IMR-90 (cell line): ENCODE measurements at regions not wholly inside any gene's neighbourhood (a gene's known extent, or its start where the extent isn't known, plus 50 kb on each side); places are given as distances from the start of the nearest gene placed in this dataset.
A peak's percentile ranks its signal among the peaks of the same experiment; 100 is the strongest.

ENCODE experiments used
- ATAC-seq: fragments of 200-7000 bp; cut with Tn5 transposase; 2 replicates; pipeline ENCODE4 v1.9.1; 2020; ENCODE audit warnings: low read depth, mild to moderate bottlenecking, moderate library complexity
- BruUV-seq: library from RNA; stranded (reverse); fragments of 400-500 nt; replicated peaks from 2 replicates; lab custom pipeline; 2021; lab: Mats Ljungman, UMichigan
- CTCF ChIA-PET: fragments of 300-600 bp; formaldehyde crosslinking; extraction: SDS; loops from one replicate; lab custom pipeline; 2021; ENCODE audit warnings: antibody characterized with exemption; lab: Yijun Ruan, JAX
- POLR2A ChIA-PET: fragments of 300-600 bp; sonication (Branson Sonifier 250); formaldehyde crosslinking; loops from one replicate; lab custom pipeline; 2022; ENCODE audit warnings: antibody characterized with exemption; ENCODE audit not compliant: unreplicated experiment; lab: Charles Lee
- DNase-seq: peaks from one replicate; pipeline ENCODE4 v3.0.0; 2013
- H2AFZ ChIP-seq: replicated peaks from 2 replicates; pipeline ENCODE3; 2013; ENCODE audit warnings: low read length, mild to moderate bottlenecking; ENCODE audit not compliant: poor library complexity
- H2AK5ac ChIP-seq: 2 replicates; pipeline ENCODE4 v1.6.1; 2013; ENCODE audit warnings: low read depth, low read length, inconsistent platforms
- H2AK9ac ChIP-seq: replicated peaks from 2 replicates; pipeline ENCODE3; 2013; ENCODE audit warnings: mild to moderate bottlenecking, low read depth, low read length, moderate library complexity; ENCODE audit not compliant: poor library complexity
- H2BK120ac ChIP-seq: 2 replicates; pipeline ENCODE4 v1.6.1; 2013; ENCODE audit warnings: low read depth, low read length, inconsistent platforms
- H2BK15ac ChIP-seq: 3 replicates; pipeline ENCODE4 v1.6.1; 2013; ENCODE audit warnings: low read depth, low read length, inconsistent platforms
- H2BK20ac ChIP-seq: 2 replicates; pipeline ENCODE4 v1.6.1; 2013; ENCODE audit warnings: low read depth, mild to moderate bottlenecking, inconsistent platforms, low read length, moderate library complexity
- H2BK5ac ChIP-seq: 2 replicates; pipeline ENCODE4 v1.6.1; 2013; ENCODE audit warnings: mild to moderate bottlenecking, low read depth, low read length, inconsistent platforms; ENCODE audit not compliant: poor library complexity, severe bottlenecking
- H3K14ac ChIP-seq: replicated peaks from 2 replicates; pipeline ENCODE4 v1.6.1; 2013; ENCODE audit warnings: low read depth, low read length, inconsistent platforms
- H3K18ac ChIP-seq: 2 replicates; pipeline ENCODE4 v1.6.1; 2013; ENCODE audit warnings: low read depth, low read length, control low read depth
- H3K23ac ChIP-seq: 2 replicates; pipeline ENCODE4 v1.6.1; 2013; ENCODE audit warnings: low read depth, low read length, inconsistent platforms
- H3K27ac ChIP-seq: 2 replicates; pipeline ENCODE4 v1.5.1; 2013; ENCODE audit warnings: mild to moderate bottlenecking, control low read depth, low read length; ENCODE audit not compliant: insufficient read depth
- H3K27me3 ChIP-seq: 2 replicates; pipeline ENCODE4 v1.6.1; 2013; ENCODE audit warnings: low read length; ENCODE audit not compliant: control insufficient read depth, insufficient read depth
- H3K36me3 ChIP-seq: 2 replicates; pipeline ENCODE4 v1.6.1; 2013; ENCODE audit warnings: low read length, mixed read lengths; ENCODE audit not compliant: control insufficient read depth, insufficient read depth
- H3K4ac ChIP-seq: 2 replicates; pipeline ENCODE4 v1.6.1; 2013; ENCODE audit warnings: low read depth, low read length, inconsistent platforms
- H3K4me1 ChIP-seq: 2 replicates; pipeline ENCODE4 v1.6.1; 2013; ENCODE audit warnings: low read length, mixed read lengths; ENCODE audit not compliant: control insufficient read depth, insufficient read depth
- H3K4me2 ChIP-seq: 2 replicates; pipeline ENCODE4 v1.6.1; 2013; ENCODE audit warnings: low read depth, mild to moderate bottlenecking, control low read depth, low read length, moderate library complexity
- H3K4me3 ChIP-seq: 2 replicates; pipeline ENCODE4 v1.5.1; 2013; ENCODE audit warnings: low read depth, mild to moderate bottlenecking, control low read depth, low read length, moderate library complexity; ENCODE audit not compliant: insufficient read depth
- H3K56ac ChIP-seq: 2 replicates; pipeline ENCODE4 v1.6.1; 2013; ENCODE audit warnings: low read length, inconsistent platforms; ENCODE audit not compliant: insufficient read depth; ENCODE audit errors: extremely low read depth
- H3K79me1 ChIP-seq, 2 experiments: 2 replicates each; pipeline ENCODE4 v1.6.1; 2013; ENCODE audit warnings: low read length in 2 of 2, inconsistent platforms in 1 of 2, low read depth in 1 of 2
- H3K9ac ChIP-seq: 2 replicates; pipeline ENCODE4 v1.6.1; 2013; ENCODE audit warnings: low read depth, low read length, control low read depth
- H3K9me1 ChIP-seq: 2 replicates; pipeline ENCODE4 v1.6.1; 2013; ENCODE audit warnings: low read length, inconsistent platforms; ENCODE audit not compliant: insufficient read depth
- H3K9me3 ChIP-seq: 2 replicates; pipeline ENCODE4 v1.6.1; 2013; ENCODE audit warnings: low read length; ENCODE audit not compliant: control insufficient read depth, insufficient read depth
- H4K20me1 ChIP-seq: 2 replicates; pipeline ENCODE4 v1.6.1; 2013; ENCODE audit warnings: low read length, inconsistent platforms; ENCODE audit not compliant: insufficient read depth
- H4K5ac ChIP-seq: 2 replicates; pipeline ENCODE4 v1.6.1; 2013; ENCODE audit warnings: mild to moderate bottlenecking, low read depth, low read length, control low read depth
- H4K8ac ChIP-seq, 2 experiments: 2 replicates each; pipeline ENCODE4 v1.6.1; 2013; ENCODE audit warnings: low read depth in 2 of 2, low read length in 2 of 2, control low read depth in 1 of 2, inconsistent platforms in 1 of 2
- H4K91ac ChIP-seq: 2 replicates; pipeline ENCODE4 v1.6.1; 2013; ENCODE audit warnings: low read depth, low read length, inconsistent platforms; ENCODE audit not compliant: insufficient read depth
- BHLHE40 ChIP-seq: fragments of 150-350 bp; IDR thresholded peaks from 2 replicates; pipeline ENCODE4 v1.6.1; 2016; ENCODE audit warnings: mild to moderate bottlenecking, low read depth, low read length
- CEBPB ChIP-seq: IDR thresholded peaks from 2 replicates; pipeline ENCODE4 v1.6.1; 2012; ENCODE audit warnings: low read depth, low read length, improper control_type of control experiment
- CHD1 ChIP-seq: IDR thresholded peaks from 2 replicates; pipeline ENCODE4 v1.6.1; 2012; ENCODE audit warnings: low read depth, low read length, improper control_type of control experiment
- CTCF ChIP-seq: conservative IDR thresholded peaks from 2 replicates; pipeline ENCODE4 v1.5.1; 2012; ENCODE audit warnings: mild to moderate bottlenecking, low read depth, low read length, improper control_type of control experiment
- ELK1 ChIP-seq: fragments of 150-350 bp; IDR thresholded peaks from 2 replicates; pipeline ENCODE4 v1.6.1; 2016; ENCODE audit warnings: low read depth, mild to moderate bottlenecking, low read length, moderate library complexity, borderline replicate concordance
- FOS ChIP-seq: fragments of 150-350 bp; IDR thresholded peaks from 2 replicates; pipeline ENCODE4 v1.6.1; 2016; ENCODE audit warnings: low read depth, low read length
- MAFK ChIP-seq: IDR thresholded peaks from 2 replicates; pipeline ENCODE4 v1.6.1; 2012; ENCODE audit warnings: low read depth, low read length, improper control_type of control experiment
- MAZ ChIP-seq: IDR thresholded peaks from 2 replicates; pipeline ENCODE4 v1.6.1; 2012; ENCODE audit warnings: low read depth, mild to moderate bottlenecking, low read length, improper control_type of control experiment, moderate library complexity, borderline replicate concordance
- MXI1 ChIP-seq: IDR thresholded peaks from 2 replicates; pipeline ENCODE4 v1.6.1; 2012; ENCODE audit warnings: low read depth, mild to moderate bottlenecking, low read length, moderate library complexity, borderline replicate concordance
- NFE2L2 ChIP-seq: fragments of 150-350 bp; IDR thresholded peaks from 2 replicates; pipeline ENCODE4 v1.6.1; 2016; ENCODE audit warnings: low read depth, mild to moderate bottlenecking, low read length
- POLR2A ChIP-seq: IDR thresholded peaks from 2 replicates; pipeline ENCODE4 v1.6.1; 2012; ENCODE audit warnings: mild to moderate bottlenecking, low read depth, low read length
- RAD21 ChIP-seq: IDR thresholded peaks from 2 replicates; pipeline ENCODE4 v1.6.1; 2012; ENCODE audit warnings: low read length, improper control_type of control experiment
- RCOR1 ChIP-seq: IDR thresholded peaks from 2 replicates; pipeline ENCODE4 v1.6.1; 2012; ENCODE audit warnings: mild to moderate bottlenecking, low read length, improper control_type of control experiment; ENCODE audit not compliant: insufficient replicate concordance
- RFX5 ChIP-seq: IDR thresholded peaks from 2 replicates; pipeline ENCODE4 v1.8.0; 2012; ENCODE audit warnings: low read depth, mild to moderate bottlenecking, low read length, moderate library complexity
- SMC3 ChIP-seq: fragments of 150-350 bp; IDR thresholded peaks from 2 replicates; pipeline ENCODE4 v1.6.1; 2016; ENCODE audit warnings: low read depth, mild to moderate bottlenecking, antibody characterized with exemption, low read length, moderate library complexity
- USF2 ChIP-seq: fragments of 150-350 bp; IDR thresholded peaks from 2 replicates; pipeline ENCODE4 v1.6.1; 2017; ENCODE audit warnings: mild to moderate bottlenecking, antibody characterized with exemption, low read length, low read depth
- WGBS, 2 experiments: methylation state at CpG; one replicate each; pipeline versions ENCODE4 v1.1.5 to v1.1.7; 2013; ENCODE audit warnings: missing lambda C conversion rate in 2 of 2; ENCODE audit not compliant: insufficient read length in 1 of 2; ENCODE audit errors: extremely low coverage in 2 of 2; 5-methylcytosine and 5-hydroxymethylcytosine counted together
- dilution Hi-C: fragments of 300-500 bp; cut with HindIII; formaldehyde crosslinking; loops from one replicate; pipeline ENCODE4 v1.14.3; 2018; ENCODE audit warnings: low sequenced_read_pairs; ENCODE audit not compliant: unreplicated experiment
- in situ Hi-C: fragments of 300-500 bp; cut with MboI; formaldehyde crosslinking; loops from 3 replicates; pipeline ENCODE4 v1.14.3; 2019; ENCODE audit warnings: low sequenced_read_pairs, inconsistent platforms, mixed read lengths
- intact Hi-C: fragments of 100-400 bp; cut with micrococcal nuclease; formaldehyde crosslinking; loops from 2 replicates; pipeline ENCODE4 v1.10.0; 2022

GRCh38 chr5:58002323-58002722, 457.6 kb downstream of the PLK2 start:
- DNase-seq (peak; percentile 39), ATAC-seq (no peak)
- POLR2A ChIA-PET: no interaction called here
- no TSS peak for BruUV-seq
- H2BK5ac ChIP-seq: no peak overlapping the region
- no peak overlapping the region for H2AFZ ChIP-seq
- no peaks in the 10 kb centered on the region for H3K36me3 ChIP-seq
- H3K18ac ChIP-seq: no peak overlapping the region
- no peak overlapping the region for H3K4ac ChIP-seq
- H2AK5ac ChIP-seq: no peak overlapping the region
- no peak overlapping the region for H3K4me3 ChIP-seq
- in situ Hi-C loops: no loop called here
- intact Hi-C loops: no loop called here
- dilution Hi-C loops: no loop called here
- CTCF ChIA-PET: no interaction called here
- H3K4me1 ChIP-seq: no peaks in the 10 kb centered on the region
- H4K8ac ChIP-seq: no peak overlapping the region
- H3K9ac ChIP-seq: no peak overlapping the region
- TF ChIP-seq MAFK (no peak), MAZ (no peak), CHD1 (no peak), ELK1 (no peak), CEBPB (no peak), SMC3 (no peak), BHLHE40 (no peak), RAD21 (no peak), USF2 (no peak), RFX5 (no peak), NFE2L2 (no peak), CTCF (no peak), POLR2A (no peak), RCOR1 (no peak), FOS (no peak), MXI1 (no peak)
- no peak overlapping the region for H3K23ac ChIP-seq
- no CpG with 5 or more reads among the region's 3 CpGs for WGBS, 2 experiments
- H3K9me3 ChIP-seq: no peaks in the 10 kb centered on the region
- H4K5ac ChIP-seq: no peak overlapping the region
- no peak overlapping the region for H2AK9ac ChIP-seq
- no peaks in the 10 kb centered on the region for H3K9me1 ChIP-seq
- no peaks in the 10 kb centered on the region for H3K27me3 ChIP-seq
- no peak overlapping the region for H4K91ac ChIP-seq
- no peak overlapping the region for H2BK120ac ChIP-seq
- H3K56ac ChIP-seq: no peak overlapping the region
- no peaks in the 10 kb centered on the region for H3K79me1 ChIP-seq
- no peak overlapping the region for H3K4me2 ChIP-seq
- H3K27ac ChIP-seq: no peak overlapping the region
- H3K14ac ChIP-seq: no peak overlapping the region
- no peak overlapping the region for H2BK15ac ChIP-seq
- no peaks in the 10 kb centered on the region for H4K20me1 ChIP-seq
- no peak overlapping the region for H2BK20ac ChIP-seq
